ENCODE measurements at regions not wholly inside any gene's neighbourhood (a gene's known extent, or its start where the extent isn't known, plus 50 kb on each side); places are given as distances from the start of the nearest gene placed in this dataset.

DNA sequence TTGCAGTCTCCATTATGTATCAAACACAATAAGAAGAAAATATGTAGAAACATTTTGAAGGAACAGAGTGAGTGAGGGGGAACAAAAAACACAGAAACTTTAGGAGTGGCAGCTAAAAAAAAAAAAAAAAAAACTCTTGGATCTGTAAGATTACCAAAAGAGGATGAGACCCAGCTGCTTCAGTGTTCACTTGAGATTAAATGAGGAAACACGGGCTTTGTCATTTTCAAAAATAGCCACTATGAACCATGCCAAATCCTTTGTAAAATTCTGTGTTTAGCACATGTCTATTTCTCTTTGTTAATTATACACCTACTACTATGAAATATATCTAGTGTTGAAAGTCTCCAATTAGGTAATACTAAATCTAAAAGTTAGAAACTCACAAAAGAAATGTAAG is 485.9 kb downstream of the EFNA5 start (continued):
- TF ChIP-seq, protein P1, sequence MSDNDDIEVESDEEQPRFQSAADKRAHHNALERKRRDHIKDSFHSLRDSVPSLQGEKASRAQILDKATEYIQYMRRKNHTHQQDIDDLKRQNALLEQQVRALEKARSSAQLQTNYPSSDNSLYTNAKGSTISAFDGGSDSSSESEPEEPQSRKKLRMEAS (IDR thresholded peaks at IDR 0.05; ENCODE audit: low read depth), result no peak

DNA sequence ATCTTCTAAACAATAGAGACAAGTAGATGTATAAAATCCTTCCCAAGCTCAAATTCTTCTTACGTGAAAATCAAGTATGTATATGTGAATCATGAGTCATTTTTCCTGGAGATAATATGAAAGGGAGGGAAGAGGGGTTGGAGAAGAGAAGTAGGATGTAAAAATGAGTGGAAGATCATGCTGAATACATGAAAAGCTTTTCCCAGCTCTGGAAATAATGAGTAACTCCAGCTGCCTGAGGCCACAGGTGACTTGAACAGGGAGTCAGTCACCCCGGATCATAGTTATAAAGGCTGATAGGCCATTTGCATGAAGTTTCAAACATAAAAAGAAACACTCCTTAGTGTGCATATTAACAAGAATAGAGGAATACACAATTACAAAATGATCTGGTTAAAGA is 486.7 kb downstream of the EFNA5 start:
- DNase-seq, result no peak
- H3K9me2 ChIP-seq, result 0 out of 2 replicates have a peak, but pooled peaks cover 3% of the 10 kb centered on the region
- ChIA-PET POLR2A (no interaction called here), CTCF (interaction anchor here (1.0 kb wide), 1 partner anchor 16 kb away, joined by 3 read pairs; no protein-coding TSS in a partner anchor)
- no peaks in the 10 kb centered on the region for H3K79me2 ChIP-seq (ENCODE audit: insufficient read depth)
- H3K27me3 ChIP-seq (ENCODE audit: insufficient read depth), result no peaks in the 10 kb centered on the region
- no peaks in the 10 kb centered on the region for H3K36me3 ChIP-seq (replicated peaks in 1 of 2; ENCODE audit: control insufficient read depth in 1 of 2, insufficient read depth in 2 of 2, low read length in 1 of 2)
- no peak overlapping the region for H3K27ac ChIP-seq (ENCODE audit: low read depth in 2 of 2, low read length in 1 of 2)
- no peaks in the 10 kb centered on the region for H3F3A ChIP-seq (replicated peaks; ENCODE audit: insufficient read depth)
- H3K9ac ChIP-seq, result no peak overlapping the region
- TF ChIP-seq GABPA (IDR thresholded peaks at IDR 0.05; ENCODE audit: low read depth) (no peak), ELF1 (IDR thresholded peaks at IDR 0.05) (no peak), RFX5 (IDR thresholded peaks at IDR 0.05; ENCODE audit: low read length) (no peak), CHD2 (IDR thresholded peaks at IDR 0.05; ENCODE audit: low read length, partially characterized antibody) (no peak), JUND (IDR thresholded peaks at IDR 0.05) (no peak), NRF1 (IDR thresholded peaks at IDR 0.05; ENCODE audit: low read depth, low read length) (no peak), SIN3A (IDR thresholded peaks at IDR 0.05; ENCODE audit: borderline replicate concordance, low read depth, low read length) (no peak), POLR2AphosphoS5 (IDR thresholded peaks at IDR 0.05; ENCODE audit: low read depth, low read length) (no peak), MEF2A (IDR thresholded peaks at IDR 0.05; ENCODE audit: borderline replicate concordance, low read depth) (no peak), FOXM1 (IDR thresholded peaks at IDR 0.05; ENCODE audit: low read depth) (no peak), RAD21 (IDR thresholded peaks at IDR 0.05; ENCODE audit: low read length) (no peak), TAF1 (IDR thresholded peaks at IDR 0.05; ENCODE audit: borderline replicate concordance, low read depth, low read length) (no peak), NFIC (IDR thresholded peaks at IDR 0.05; ENCODE audit: borderline replicate concordance) (no peak), TCF12 (IDR thresholded peaks at IDR 0.05) (no peak)
- TF ChIP-seq, protein P1 (IDR thresholded peaks at IDR 0.05; ENCODE audit: low read depth), result no peak
- TF ChIP-seq, protein P2, sequence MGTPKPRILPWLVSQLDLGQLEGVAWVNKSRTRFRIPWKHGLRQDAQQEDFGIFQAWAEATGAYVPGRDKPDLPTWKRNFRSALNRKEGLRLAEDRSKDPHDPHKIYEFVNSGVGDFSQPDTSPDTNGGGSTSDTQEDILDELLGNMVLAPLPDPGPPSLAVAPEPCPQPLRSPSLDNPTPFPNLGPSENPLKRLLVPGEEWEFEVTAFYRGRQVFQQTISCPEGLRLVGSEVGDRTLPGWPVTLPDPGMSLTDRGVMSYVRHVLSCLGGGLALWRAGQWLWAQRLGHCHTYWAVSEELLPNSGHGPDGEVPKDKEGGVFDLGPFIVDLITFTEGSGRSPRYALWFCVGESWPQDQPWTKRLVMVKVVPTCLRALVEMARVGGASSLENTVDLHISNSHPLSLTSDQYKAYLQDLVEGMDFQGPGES (IDR thresholded peaks at IDR 0.05; ENCODE audit: low read depth, low read length), result no peak
- TF ChIP-seq, protein P3, sequence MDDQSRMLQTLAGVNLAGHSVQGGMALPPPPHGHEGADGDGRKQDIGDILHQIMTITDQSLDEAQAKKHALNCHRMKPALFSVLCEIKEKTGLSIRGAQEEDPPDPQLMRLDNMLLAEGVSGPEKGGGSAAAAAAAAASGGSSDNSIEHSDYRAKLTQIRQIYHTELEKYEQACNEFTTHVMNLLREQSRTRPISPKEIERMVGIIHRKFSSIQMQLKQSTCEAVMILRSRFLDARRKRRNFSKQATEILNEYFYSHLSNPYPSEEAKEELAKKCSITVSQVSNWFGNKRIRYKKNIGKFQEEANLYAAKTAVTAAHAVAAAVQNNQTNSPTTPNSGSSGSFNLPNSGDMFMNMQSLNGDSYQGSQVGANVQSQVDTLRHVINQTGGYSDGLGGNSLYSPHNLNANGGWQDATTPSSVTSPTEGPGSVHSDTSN (IDR thresholded peaks at IDR 0.05), result no peak
- TF ChIP-seq, protein P4, sequence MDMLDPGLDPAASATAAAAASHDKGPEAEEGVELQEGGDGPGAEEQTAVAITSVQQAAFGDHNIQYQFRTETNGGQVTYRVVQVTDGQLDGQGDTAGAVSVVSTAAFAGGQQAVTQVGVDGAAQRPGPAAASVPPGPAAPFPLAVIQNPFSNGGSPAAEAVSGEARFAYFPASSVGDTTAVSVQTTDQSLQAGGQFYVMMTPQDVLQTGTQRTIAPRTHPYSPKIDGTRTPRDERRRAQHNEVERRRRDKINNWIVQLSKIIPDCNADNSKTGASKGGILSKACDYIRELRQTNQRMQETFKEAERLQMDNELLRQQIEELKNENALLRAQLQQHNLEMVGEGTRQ (IDR thresholded peaks at IDR 0.05; ENCODE audit: borderline replicate concordance, low read depth, low read length), result no peak
- 74% methylated on average over 2 of the region's 2 CpGs for WGBS (ENCODE audit: low lambda C conversion rate)
- H4K20me1 ChIP-seq (ENCODE audit: insufficient read depth), result no peaks in the 10 kb centered on the region
- no peak overlapping the region for H3K4me3 ChIP-seq (ENCODE audit: low read depth in 2 of 2, low read length in 1 of 2)
- no peak overlapping the region for H3K4me2 ChIP-seq
- H2AFZ ChIP-seq (ENCODE audit: low read depth), result no peak overlapping the region
- H3K4me1 ChIP-seq (ENCODE audit: control insufficient read depth in 1 of 2, insufficient read depth in 2 of 2, low read depth in 1 of 2, low read length in 1 of 2), result no peaks in the 10 kb centered on the region
- H3K9me3 ChIP-seq, result no peaks in the 10 kb centered on the region
